AG04450 (cell line): ENCODE measurements at regions not wholly inside any gene's neighbourhood (a gene's known extent, or its start where the extent isn't known, plus 50 kb on each side); places are given as distances from the start of the nearest gene placed in this dataset.

Source experiments
- CTCF ChIA-PET: fragments of 300-600, 350-600 bp; formaldehyde crosslinking; extraction: SDS; loops from one replicate; lab custom pipeline; 2022; ENCODE audit warnings: antibody characterized with exemption, inconsistent platforms; lab: Charles Lee
- POLR2A ChIA-PET: fragments of 350-600 bp; formaldehyde crosslinking; extraction: SDS; loops from one replicate; lab custom pipeline; 2021; ENCODE audit warnings: antibody characterized with exemption, inconsistent platforms; lab: Yijun Ruan, JAX
- DNase-seq: peaks from one replicate; pipeline ENCODE4 v3.0.0-alpha.2; 2011; ENCODE audit warnings: low read depth, low spot score
- H3K27ac ChIP-seq: one replicate; pipeline ENCODE4 v1.5.1; 2012; ENCODE audit warnings: low read depth, low read length, control low read depth
- H3K27me3 ChIP-seq: one replicate; pipeline ENCODE4 v1.6.0; 2012; ENCODE audit warnings: low read length; ENCODE audit not compliant: control insufficient read depth, insufficient read depth
- H3K4me3 ChIP-seq: 2 replicates; pipeline ENCODE4 v1.5.1; 2011; ENCODE audit warnings: mild to moderate bottlenecking, low read depth, low read length, control low read depth
- H3K9me3 ChIP-seq: 2 replicates; pipeline ENCODE4 v1.5.1; 2012; ENCODE audit warnings: low read length; ENCODE audit not compliant: control insufficient read depth, insufficient read depth
- CTCF ChIP-seq: IDR thresholded peaks from 2 replicates; pipeline ENCODE4 v1.5.1; 2011; ENCODE audit warnings: low read depth, low read length, control low read depth, inconsistent platforms

GRCh38 chr11:87917111-87917510 lies 258.1 kb downstream of the RAB38 start:
- ChIA-PET CTCF (interaction anchor here (0.7 kb wide), 1 partner anchor 473 kb away, joined by 9 read pairs; no protein-coding TSS in a partner anchor), POLR2A (no interaction called here)
- no peak for TF ChIP-seq CTCF
- Histone ChIP-seq H3K4me3 (no peak overlapping the region), H3K27me3 (no peaks in the 10 kb centered on the region), H3K27ac (no peak overlapping the region), H3K9me3 (no peaks in the 10 kb centered on the region)
- no peak for DNase-seq

- Histone ChIP-seq H3K9me3 (no peaks in the 10 kb centered on the region), H3K27ac (no peak overlapping the region), H3K27me3 (no peaks in the 10 kb centered on the region), H3K4me3 (no peak overlapping the region)
- CTCF ChIA-PET = no interaction called here
- DNase-seq = no peak
- POLR2A ChIA-PET = no interaction called here
- TF ChIP-seq CTCF = no peak
Observed at GRCh38 chr11:87909178-87909577, 266.1 kb downstream of the RAB38 start.

GRCh38 chr11:87908086-87908485 lies 267.2 kb downstream of the RAB38 start:
- H3K4me3 ChIP-seq = no peak overlapping the region
- TF ChIP-seq CTCF = no peak
- no peaks in the 10 kb centered on the region for H3K9me3 ChIP-seq
- ChIA-PET POLR2A (no interaction called here), CTCF (no interaction called here)
- no peak overlapping the region for H3K27ac ChIP-seq
- no peak for DNase-seq
- no peaks in the 10 kb centered on the region for H3K27me3 ChIP-seq

GRCh38 chr11:87903345-87903744 lies 271.9 kb downstream of the RAB38 start:
- no peak for DNase-seq
- POLR2A ChIA-PET = no interaction called here
- Histone ChIP-seq H3K27ac (no peak overlapping the region), H3K27me3 (no peaks in the 10 kb centered on the region), H3K9me3 (no peaks in the 10 kb centered on the region), H3K4me3 (no peak overlapping the region)
- CTCF ChIA-PET = interaction anchor here (1.1 to 1.2 kb wide), 2 partner anchors 25 to 26 kb away, joined by 3 read pairs; no protein-coding TSS in a partner anchor
- no peak for TF ChIP-seq CTCF

- Histone ChIP-seq H3K27ac (no peak overlapping the region), H3K27me3 (no peaks in the 10 kb centered on the region), H3K9me3 (no peaks in the 10 kb centered on the region), H3K4me3 (no peak overlapping the region)
- ChIA-PET CTCF (no interaction called here), POLR2A (no interaction called here)
- no peak for DNase-seq
- TF ChIP-seq CTCF = no peak
Observed at GRCh38 chr11:87901341-87901740, 273.9 kb downstream of the RAB38 start.
